ENCODE measurements at regions not wholly inside any gene's neighbourhood (a gene's known extent, or its start where the extent isn't known, plus 50 kb on each side); places are given as distances from the start of the nearest gene placed in this dataset.

DNA sequence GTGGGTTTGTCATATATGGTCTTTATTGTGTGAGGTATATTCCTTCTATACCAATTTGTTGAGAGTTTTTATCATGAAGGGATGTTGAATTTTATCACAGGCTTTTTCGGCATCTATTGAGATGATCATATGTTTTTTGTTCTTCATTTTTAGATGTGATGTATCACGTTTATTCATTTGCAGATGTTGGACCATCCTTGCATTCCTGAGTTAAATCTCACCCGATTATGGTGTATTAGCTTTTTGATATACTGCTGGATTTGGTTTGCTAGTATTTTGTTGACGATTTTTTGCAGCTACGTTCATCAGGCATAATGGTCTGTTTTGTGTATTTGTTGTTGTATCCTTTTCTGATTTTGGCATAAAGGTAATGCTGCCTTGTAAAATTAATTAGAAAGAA lies 311.0 kb downstream of the PTEN start (continued):
- TF ChIP-seq GTF2F1 (IDR thresholded peaks at IDR 0.05; ENCODE audit: borderline replicate concordance, low read depth, low read length) (no peak), CHD1 (IDR thresholded peaks at IDR 0.05; ENCODE audit: low read depth, low read length) (no peak), SAP30 (IDR thresholded peaks at IDR 0.05; ENCODE audit: insufficient read depth, insufficient replicate concordance, low read length) (no peak), HDAC2 (IDR thresholded peaks at IDR 0.05; ENCODE audit: borderline replicate concordance in 1 of 2, low read depth in 2 of 2, low read length in 2 of 2) (no peak)

Measured in H1 (cell line).